Thyroid gland (tissue), 4 donors: ENCODE measurements at regions not wholly inside any gene's neighbourhood (a gene's known extent, or its start where the extent isn't known, plus 50 kb on each side); places are given as distances from the start of the nearest gene placed in this dataset.

Source experiments
- POLR2A ChIP-seq, 2 donors: fragments of 450-650 bp; IDR thresholded peaks; one replicate each; pipeline ENCODE4 v1.6.1; 2017; ENCODE audit warnings: antibody characterized with exemption in 2 of 2, mild to moderate bottlenecking in 2 of 2, moderate library complexity in 1 of 2
- TF ChIP-seq, protein P1 (sequence below), 6 experiments: fragments of 200-600 bp in 3 of 6; fragments of 450-650 bp in 3 of 6; sonication (generic) in 3 of 6; IDR thresholded peaks; one replicate each; pipeline ENCODE4 v1.5.1; 2016 to 2019; ENCODE audit warnings: antibody characterized with exemption in 6 of 6, mild to moderate bottlenecking in 2 of 6, inconsistent platforms in 1 of 6, moderate library complexity in 1 of 6

DNA sequence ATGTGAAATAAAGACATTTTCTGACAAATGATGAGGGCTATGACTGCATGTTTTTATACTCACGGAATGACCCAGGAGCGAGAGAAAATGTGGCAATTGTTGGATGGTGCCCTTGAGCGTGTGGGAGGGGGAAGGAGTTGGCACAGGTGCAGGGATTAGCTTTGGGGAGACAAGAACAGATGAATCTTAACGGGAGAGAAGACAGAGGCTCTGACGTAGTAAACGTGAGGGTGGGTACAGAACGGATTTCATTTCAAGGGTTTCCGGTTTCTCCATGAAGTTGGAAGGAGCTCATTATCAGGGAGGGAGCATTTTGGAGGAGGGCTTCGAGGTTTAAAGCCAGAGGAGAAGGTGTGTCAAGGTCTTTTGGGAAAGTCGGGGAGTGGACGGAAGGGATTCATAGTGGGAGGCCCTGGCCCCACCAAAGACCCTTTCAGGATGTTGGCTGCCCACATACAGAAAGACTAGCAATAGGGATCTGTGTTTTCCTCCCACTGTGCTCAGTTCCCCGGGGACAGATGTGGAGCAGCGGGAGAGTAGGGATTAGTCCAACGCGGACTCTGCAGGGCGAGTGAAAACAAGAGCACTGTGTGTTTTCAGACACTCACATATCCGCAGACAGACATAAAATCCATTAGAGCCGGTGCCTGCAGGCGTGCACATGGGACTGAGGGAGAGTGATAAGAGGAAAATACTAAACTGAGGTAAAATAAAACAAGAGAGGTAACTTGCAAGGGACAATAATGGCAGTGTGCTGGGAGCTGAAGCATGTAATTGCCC is 584.1 kb downstream of the AJAP1 start:
- TF ChIP-seq, protein P1, sequence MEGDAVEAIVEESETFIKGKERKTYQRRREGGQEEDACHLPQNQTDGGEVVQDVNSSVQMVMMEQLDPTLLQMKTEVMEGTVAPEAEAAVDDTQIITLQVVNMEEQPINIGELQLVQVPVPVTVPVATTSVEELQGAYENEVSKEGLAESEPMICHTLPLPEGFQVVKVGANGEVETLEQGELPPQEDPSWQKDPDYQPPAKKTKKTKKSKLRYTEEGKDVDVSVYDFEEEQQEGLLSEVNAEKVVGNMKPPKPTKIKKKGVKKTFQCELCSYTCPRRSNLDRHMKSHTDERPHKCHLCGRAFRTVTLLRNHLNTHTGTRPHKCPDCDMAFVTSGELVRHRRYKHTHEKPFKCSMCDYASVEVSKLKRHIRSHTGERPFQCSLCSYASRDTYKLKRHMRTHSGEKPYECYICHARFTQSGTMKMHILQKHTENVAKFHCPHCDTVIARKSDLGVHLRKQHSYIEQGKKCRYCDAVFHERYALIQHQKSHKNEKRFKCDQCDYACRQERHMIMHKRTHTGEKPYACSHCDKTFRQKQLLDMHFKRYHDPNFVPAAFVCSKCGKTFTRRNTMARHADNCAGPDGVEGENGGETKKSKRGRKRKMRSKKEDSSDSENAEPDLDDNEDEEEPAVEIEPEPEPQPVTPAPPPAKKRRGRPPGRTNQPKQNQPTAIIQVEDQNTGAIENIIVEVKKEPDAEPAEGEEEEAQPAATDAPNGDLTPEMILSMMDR (IDR thresholded peaks at IDR 0.05): no peak
- TF ChIP-seq POLR2A (IDR thresholded peaks at IDR 0.05): no peak
